Cerebellar cortex (tissue), 1 donor: ENCODE measurements at regions not wholly inside any gene's neighbourhood (a gene's known extent, or its start where the extent isn't known, plus 50 kb on each side); places are given as distances from the start of the nearest gene placed in this dataset.
"Not testable (repeated sequence)": the region's sequence is repeated elsewhere in the genome, so short reads cannot be mapped to it uniquely, and the experiment has no call there.

ENCODE experiments used
- DNase-seq: peaks from one replicate; pipeline ENCODE4 v3.0.0-alpha.2; 2015; ENCODE audit warnings: low spot score

- no peak for DNase-seq
These were observed 161.4 kb downstream of the LY86 start for GRCh38 chr6:6749702-6750491.

- DNase-seq, result no peak
These were observed 162.2 kb downstream of the LY86 start for GRCh38 chr6:6750594-6751265.

GRCh38 chr6:6751266-6751596 is 162.7 kb downstream of the LY86 start:
- no peak for DNase-seq

GRCh38 chr6:6751619-6752023 is 163.1 kb downstream of the LY86 start:
- no peak for DNase-seq

GRCh38 chr6:6752129-6752528 is 163.6 kb downstream of the LY86 start:
- no peak for DNase-seq

- DNase-seq, result no peak
These were observed 164.8 kb downstream of the LY86 start for GRCh38 chr6:6753301-6753700.

- no peak for DNase-seq
These were observed 168.0 kb downstream of the LY86 start for GRCh38 chr6:6756526-6756925.

- no peak for DNase-seq
These were observed 170.0 kb downstream of the LY86 start for GRCh38 chr6:6758546-6758914.

- peak; percentile 25 for DNase-seq
These were observed 170.6 kb downstream of the LY86 start for GRCh38 chr6:6758915-6759654.

- no peak for DNase-seq
These were observed 171.5 kb downstream of the LY86 start for GRCh38 chr6:6760002-6760401.

- DNase-seq, result not testable (repeated sequence)
These were observed 174.0 kb downstream of the LY86 start for GRCh38 chr6:6762566-6762965.

GRCh38 chr6:6764764-6765434 is 176.4 kb downstream of the LY86 start:
- no peak for DNase-seq

GRCh38 chr6:6766230-6766905 is 177.8 kb downstream of the LY86 start:
- DNase-seq, result peak; percentile 81

- DNase-seq, result no peak
These were observed 180.9 kb downstream of the LY86 start for GRCh38 chr6:6769466-6769865.

- DNase-seq, result no peak
These were observed 182.9 kb downstream of the LY86 start for GRCh38 chr6:6771224-6771945.

- DNase-seq, result no peak
These were observed 183.4 kb downstream of the LY86 start for GRCh38 chr6:6771964-6772363.

GRCh38 chr6:6772751-6773150 is 184.2 kb downstream of the LY86 start:
- DNase-seq, result peak; percentile 17

GRCh38 chr6:6775074-6775473 is 186.6 kb downstream of the LY86 start:
- DNase-seq, result no peak

GRCh38 chr6:6780231-6780630 is 191.7 kb downstream of the LY86 start:
- DNase-seq, result no peak

GRCh38 chr6:6781172-6781872 is 192.8 kb downstream of the LY86 start:
- no peak for DNase-seq

GRCh38 chr6:6781873-6782227 is 193.3 kb downstream of the LY86 start:
- no peak for DNase-seq
